Gastrocnemius medialis (tissue), 4 donors: ENCODE measurements at regions not wholly inside any gene's neighbourhood (a gene's known extent, or its start where the extent isn't known, plus 50 kb on each side); places are given as distances from the start of the nearest gene placed in this dataset.

Source experiments
- CTCF ChIP-seq, 5 experiments: fragments of 450-650 bp in 3 of 5; fragments of 200-600 bp in 2 of 5; sonication (generic) in 2 of 5; IDR thresholded peaks in 4 of 5; conservative IDR thresholded peaks in 1 of 5; 1 replicate in 4 of 5; 2 replicates in 1 of 5; pipeline ENCODE4 v1.5.1; 2016 to 2019; ENCODE audit warnings: antibody characterized with exemption in 5 of 5, mild to moderate bottlenecking in 3 of 5, moderate library complexity in 3 of 5
- POLR2A ChIP-seq, 2 donors: fragments of 450-650 bp; IDR thresholded peaks; one replicate each; pipeline ENCODE4 v1.6.1; 2017; ENCODE audit warnings: antibody characterized with exemption in 2 of 2, mild to moderate bottlenecking in 2 of 2, moderate library complexity in 2 of 2

GRCh38 chr12:130245251-130245650 lies 83.0 kb downstream of the FZD10 start:
- TF ChIP-seq CTCF (IDR thresholded peaks at IDR 0.05 in 4 of 5, conservative IDR thresholded peaks at IDR 0.05 in 1 of 5) (no peak), POLR2A (IDR thresholded peaks at IDR 0.05) (no peak)
